SK-N-SH treated with all-trans-retinoic acid at 6 μM for 48 hours (cell line): ENCODE measurements at regions not wholly inside any gene's neighbourhood (a gene's known extent, or its start where the extent isn't known, plus 50 kb on each side); places are given as distances from the start of the nearest gene placed in this dataset.

ENCODE experiments used
- ATAC-seq: fragments of 200-7000 bp; cut with Tn5 transposase; 3 replicates; pipeline ENCODE4 v1.9.1; 2020; ENCODE audit warnings: mild to moderate bottlenecking, moderate library complexity
- ARNTL ChIP-seq: fragments of 450-650 bp; formaldehyde crosslinking; IDR thresholded peaks from 2 replicates; pipeline ENCODE4 v1.5.0; 2020; ENCODE audit warnings: low read depth, mild to moderate bottlenecking, moderate library complexity, borderline replicate concordance
- BACH2 ChIP-seq: fragments of 250-450 bp; sonication (Bioruptor Pico); IDR thresholded peaks from 2 replicates; pipeline ENCODE4 v1.9.0; 2021; ENCODE audit warnings: mild to moderate bottlenecking, borderline replicate concordance
- CSDC2 ChIP-seq: fragments of 250-450 bp; sonication (Bioruptor Pico); IDR thresholded peaks from 2 replicates; pipeline ENCODE4 v1.5.0; 2020; ENCODE audit warnings: mild to moderate bottlenecking, moderate library complexity
- ESRRG ChIP-seq: fragments of 250-450 bp; sonication (Bioruptor Pico); IDR thresholded peaks from 2 replicates; pipeline ENCODE4 v1.6.1; 2021; ENCODE audit warnings: mild to moderate bottlenecking
- GLIS3 ChIP-seq: fragments of 250-450 bp; sonication (Bioruptor Pico); IDR thresholded peaks from 2 replicates; pipeline ENCODE4 v1.5.0; 2020; ENCODE audit warnings: mild to moderate bottlenecking, moderate library complexity
- ISL1 ChIP-seq: fragments of 250-450 bp; sonication (Bioruptor Pico); IDR thresholded peaks from 2 replicates; pipeline ENCODE4 v2.1.2; 2022; ENCODE audit warnings: mild to moderate bottlenecking, moderate library complexity
- OSR1 ChIP-seq: fragments of 250-450 bp; sonication (Bioruptor Pico); IDR thresholded peaks from 2 replicates; pipeline ENCODE4 v1.8.0; 2022; ENCODE audit warnings: moderate library complexity, mild to moderate bottlenecking, inconsistent platforms
- RARB ChIP-seq: fragments of 250-450 bp; sonication (Bioruptor Pico); IDR thresholded peaks from 2 replicates; pipeline ENCODE4 v1.8.0; 2021; ENCODE audit warnings: mild to moderate bottlenecking, moderate library complexity
- SNAI2 ChIP-seq: fragments of 250-450 bp; sonication (Bioruptor Pico); IDR thresholded peaks from 2 replicates; pipeline ENCODE4 v1.5.0; 2020; ENCODE audit warnings: mild to moderate bottlenecking, moderate library complexity
- TOX ChIP-seq: fragments of 250-450 bp; sonication (Bioruptor Pico); IDR thresholded peaks from 2 replicates; pipeline ENCODE4 v1.8.0; 2021; ENCODE audit warnings: mild to moderate bottlenecking, moderate library complexity, borderline replicate concordance
- ZC3H10 ChIP-seq: fragments of 250-450 bp; sonication (Bioruptor Pico); IDR thresholded peaks from 2 replicates; pipeline ENCODE4 v1.5.1; 2021; ENCODE audit warnings: mild to moderate bottlenecking, moderate library complexity
- ZFP3 ChIP-seq: fragments of 250-450 bp; sonication (Bioruptor Pico); IDR thresholded peaks from 2 replicates; pipeline ENCODE4 v1.5.0; 2020; ENCODE audit warnings: mild to moderate bottlenecking, moderate library complexity
- ZFP30 ChIP-seq: fragments of 450-650 bp; formaldehyde crosslinking; IDR thresholded peaks from 2 replicates; pipeline ENCODE4 v1.5.0; 2022; ENCODE audit warnings: mild to moderate bottlenecking, moderate library complexity
- ZNF565 ChIP-seq: fragments of 450-650 bp; formaldehyde crosslinking; conservative IDR thresholded peaks from 2 replicates; pipeline ENCODE4 v1.5.0; 2020; ENCODE audit warnings: low read depth, mild to moderate bottlenecking, moderate library complexity
- ZNF8 ChIP-seq: fragments of 450-650 bp; formaldehyde crosslinking; IDR thresholded peaks from 2 replicates; pipeline ENCODE4 v1.5.0; 2020; ENCODE audit warnings: mild to moderate bottlenecking, moderate library complexity
- TF ChIP-seq, protein P1 (sequence below): fragments of 250-450 bp; sonication (Bioruptor Pico); IDR thresholded peaks from 2 replicates; pipeline ENCODE4 v1.5.1; 2021; ENCODE audit warnings: mild to moderate bottlenecking, moderate library complexity
- TF ChIP-seq, protein P2 (sequence below): fragments of 250-450 bp; sonication (Bioruptor Pico); IDR thresholded peaks from 2 replicates; pipeline ENCODE4 v1.8.0; 2021; ENCODE audit warnings: low read depth, mild to moderate bottlenecking, moderate library complexity, borderline replicate concordance
- TF ChIP-seq, protein P3 (sequence below): fragments of 250-450 bp; sonication (Bioruptor Pico); IDR thresholded peaks from 2 replicates; pipeline ENCODE4 v1.5.0; 2020; ENCODE audit warnings: mild to moderate bottlenecking, moderate library complexity
- TF ChIP-seq, protein P4 (sequence below): fragments of 250-450 bp; sonication (Bioruptor Pico); IDR thresholded peaks from 2 replicates; pipeline ENCODE4 v1.8.0; 2020; ENCODE audit warnings: mild to moderate bottlenecking, moderate library complexity, borderline replicate concordance

DNA sequence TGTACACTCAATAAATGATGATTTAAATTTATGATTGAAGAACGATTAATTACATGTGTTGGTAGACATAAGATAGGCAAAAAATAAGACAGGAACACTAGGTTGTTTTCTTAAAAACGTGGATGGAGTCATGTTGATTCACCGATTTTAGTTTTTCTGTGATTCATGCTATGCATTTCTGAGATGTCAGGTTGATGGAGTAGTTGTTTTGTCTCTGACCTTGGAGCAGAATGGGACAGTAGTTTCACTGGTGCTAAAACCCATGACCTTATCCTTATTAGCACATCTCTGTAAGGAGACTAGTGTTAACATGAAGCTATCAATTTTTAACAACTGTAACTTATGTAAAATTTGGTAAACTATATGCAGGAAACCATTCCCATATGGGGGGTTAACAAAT lies 611.6 kb upstream of the FZD8 start (continued):
- TF ChIP-seq OSR1 (CRISPR knock-in tag), result no peak
- no peak for TF ChIP-seq ESRRG

DNA sequence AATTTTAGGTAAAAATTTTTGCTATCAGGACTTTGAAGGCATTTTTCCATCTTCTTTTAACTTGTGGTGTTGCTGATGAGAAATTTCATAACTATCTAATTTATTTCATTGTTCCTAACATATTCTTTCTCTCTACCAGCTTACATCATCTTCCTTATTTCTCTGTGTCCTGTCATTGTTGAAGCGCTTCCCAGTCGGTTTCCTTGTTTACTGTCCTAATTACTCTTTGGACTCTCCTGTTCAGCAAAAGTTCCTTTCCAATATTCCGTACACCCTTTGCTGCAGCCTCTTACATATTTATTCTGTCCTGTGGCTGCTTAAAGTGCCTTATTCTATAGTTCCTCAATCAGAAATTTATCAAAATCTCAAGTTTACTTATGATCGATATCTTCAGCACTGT lies 609.0 kb upstream of the FZD8 start:
- TF ChIP-seq, protein P1, sequence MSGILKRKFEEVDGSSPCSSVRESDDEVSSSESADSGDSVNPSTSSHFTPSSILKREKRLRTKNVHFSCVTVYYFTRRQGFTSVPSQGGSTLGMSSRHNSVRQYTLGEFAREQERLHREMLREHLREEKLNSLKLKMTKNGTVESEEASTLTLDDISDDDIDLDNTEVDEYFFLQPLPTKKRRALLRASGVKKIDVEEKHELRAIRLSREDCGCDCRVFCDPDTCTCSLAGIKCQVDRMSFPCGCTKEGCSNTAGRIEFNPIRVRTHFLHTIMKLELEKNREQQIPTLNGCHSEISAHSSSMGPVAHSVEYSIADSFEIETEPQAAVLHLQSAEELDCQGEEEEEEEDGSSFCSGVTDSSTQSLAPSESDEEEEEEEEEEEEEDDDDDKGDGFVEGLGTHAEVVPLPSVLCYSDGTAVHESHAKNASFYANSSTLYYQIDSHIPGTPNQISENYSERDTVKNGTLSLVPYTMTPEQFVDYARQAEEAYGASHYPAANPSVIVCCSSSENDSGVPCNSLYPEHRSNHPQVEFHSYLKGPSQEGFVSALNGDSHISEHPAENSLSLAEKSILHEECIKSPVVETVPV (CRISPR knock-in tag), result no peak
- no peak for TF ChIP-seq CSDC2 (CRISPR knock-in tag)
- no peak for TF ChIP-seq SNAI2 (CRISPR knock-in tag)
- TF ChIP-seq ZNF565 (CRISPR knock-in tag), result no peak
- no peak for TF ChIP-seq TOX (CRISPR knock-in tag)
- TF ChIP-seq, protein P2, sequence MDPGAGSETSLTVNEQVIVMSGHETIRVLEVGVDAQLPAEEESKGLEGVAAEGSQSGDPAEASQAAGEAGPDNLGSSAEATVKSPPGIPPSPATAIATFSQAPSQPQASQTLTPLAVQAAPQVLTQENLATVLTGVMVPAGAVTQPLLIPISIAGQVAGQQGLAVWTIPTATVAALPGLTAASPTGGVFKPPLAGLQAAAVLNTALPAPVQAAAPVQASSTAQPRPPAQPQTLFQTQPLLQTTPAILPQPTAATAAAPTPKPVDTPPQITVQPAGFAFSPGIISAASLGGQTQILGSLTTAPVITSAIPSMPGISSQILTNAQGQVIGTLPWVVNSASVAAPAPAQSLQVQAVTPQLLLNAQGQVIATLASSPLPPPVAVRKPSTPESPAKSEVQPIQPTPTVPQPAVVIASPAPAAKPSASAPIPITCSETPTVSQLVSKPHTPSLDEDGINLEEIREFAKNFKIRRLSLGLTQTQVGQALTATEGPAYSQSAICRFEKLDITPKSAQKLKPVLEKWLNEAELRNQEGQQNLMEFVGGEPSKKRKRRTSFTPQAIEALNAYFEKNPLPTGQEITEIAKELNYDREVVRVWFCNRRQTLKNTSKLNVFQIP, result no peak
- no peak for TF ChIP-seq OSR1 (CRISPR knock-in tag)
- no peak for TF ChIP-seq RARB (CRISPR knock-in tag)
- no peak for TF ChIP-seq ZNF8 (CRISPR knock-in tag)
- TF ChIP-seq ZFP30 (CRISPR knock-in tag), result no peak
- no peak for TF ChIP-seq ZC3H10
- no peak for TF ChIP-seq BACH2 (CRISPR knock-in tag)

DNA sequence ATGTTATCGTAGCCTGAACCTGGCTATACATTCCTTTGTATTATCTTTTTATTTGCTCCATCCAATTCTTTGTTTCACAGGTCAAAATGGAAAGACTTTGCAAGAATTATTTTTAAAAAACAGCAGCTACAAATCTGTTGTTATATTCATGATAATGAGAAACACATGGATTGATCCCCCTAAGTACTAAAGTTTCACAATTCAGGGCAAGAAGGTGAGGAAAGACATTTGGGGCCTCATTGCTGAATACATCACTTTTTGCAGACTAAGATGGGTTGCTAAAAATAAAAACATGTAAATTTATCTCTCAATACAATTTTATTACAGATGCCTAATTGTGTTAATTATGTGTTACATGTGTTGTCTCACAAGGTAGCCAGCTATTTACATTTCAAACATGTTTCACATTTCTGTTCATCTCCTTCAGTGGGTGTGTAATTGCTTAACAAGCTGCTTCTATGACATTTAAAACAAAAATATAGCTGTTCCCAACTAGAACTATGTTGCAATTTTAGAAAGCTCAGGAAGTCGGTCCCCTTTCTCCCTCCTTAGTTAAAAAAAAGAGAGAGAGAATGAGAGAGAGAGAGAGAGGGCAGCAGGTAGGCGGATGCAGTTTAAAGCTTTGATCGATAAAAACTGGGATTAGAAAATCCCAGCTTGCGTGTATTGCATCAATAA lies 606.3 kb upstream of the FZD8 start:
- no peak for ATAC-seq
- TF ChIP-seq BACH2 (CRISPR knock-in tag) (no peak), ISL1 (CRISPR knock-in tag) (no peak), ZFP30 (CRISPR knock-in tag) (no peak), ESRRG (no peak), ZNF565 (CRISPR knock-in tag) (no peak), ZFP3 (CRISPR knock-in tag) (no peak), GLIS3 (CRISPR knock-in tag) (no peak), RARB (CRISPR knock-in tag) (no peak), CSDC2 (CRISPR knock-in tag) (no peak), ZNF8 (CRISPR knock-in tag) (no peak), ARNTL (no peak), ZC3H10 (no peak), SNAI2 (CRISPR knock-in tag) (no peak)
- TF ChIP-seq, protein P3, sequence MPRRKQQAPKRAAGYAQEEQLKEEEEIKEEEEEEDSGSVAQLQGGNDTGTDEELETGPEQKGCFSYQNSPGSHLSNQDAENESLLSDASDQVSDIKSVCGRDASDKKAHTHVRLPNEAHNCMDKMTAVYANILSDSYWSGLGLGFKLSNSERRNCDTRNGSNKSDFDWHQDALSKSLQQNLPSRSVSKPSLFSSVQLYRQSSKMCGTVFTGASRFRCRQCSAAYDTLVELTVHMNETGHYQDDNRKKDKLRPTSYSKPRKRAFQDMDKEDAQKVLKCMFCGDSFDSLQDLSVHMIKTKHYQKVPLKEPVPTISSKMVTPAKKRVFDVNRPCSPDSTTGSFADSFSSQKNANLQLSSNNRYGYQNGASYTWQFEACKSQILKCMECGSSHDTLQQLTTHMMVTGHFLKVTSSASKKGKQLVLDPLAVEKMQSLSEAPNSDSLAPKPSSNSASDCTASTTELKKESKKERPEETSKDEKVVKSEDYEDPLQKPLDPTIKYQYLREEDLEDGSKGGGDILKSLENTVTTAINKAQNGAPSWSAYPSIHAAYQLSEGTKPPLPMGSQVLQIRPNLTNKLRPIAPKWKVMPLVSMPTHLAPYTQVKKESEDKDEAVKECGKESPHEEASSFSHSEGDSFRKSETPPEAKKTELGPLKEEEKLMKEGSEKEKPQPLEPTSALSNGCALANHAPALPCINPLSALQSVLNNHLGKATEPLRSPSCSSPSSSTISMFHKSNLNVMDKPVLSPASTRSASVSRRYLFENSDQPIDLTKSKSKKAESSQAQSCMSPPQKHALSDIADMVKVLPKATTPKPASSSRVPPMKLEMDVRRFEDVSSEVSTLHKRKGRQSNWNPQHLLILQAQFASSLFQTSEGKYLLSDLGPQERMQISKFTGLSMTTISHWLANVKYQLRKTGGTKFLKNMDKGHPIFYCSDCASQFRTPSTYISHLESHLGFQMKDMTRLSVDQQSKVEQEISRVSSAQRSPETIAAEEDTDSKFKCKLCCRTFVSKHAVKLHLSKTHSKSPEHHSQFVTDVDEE (CRISPR knock-in tag), result no peak
- TF ChIP-seq, protein P1 (CRISPR knock-in tag), result no peak
- TF ChIP-seq, protein P4, sequence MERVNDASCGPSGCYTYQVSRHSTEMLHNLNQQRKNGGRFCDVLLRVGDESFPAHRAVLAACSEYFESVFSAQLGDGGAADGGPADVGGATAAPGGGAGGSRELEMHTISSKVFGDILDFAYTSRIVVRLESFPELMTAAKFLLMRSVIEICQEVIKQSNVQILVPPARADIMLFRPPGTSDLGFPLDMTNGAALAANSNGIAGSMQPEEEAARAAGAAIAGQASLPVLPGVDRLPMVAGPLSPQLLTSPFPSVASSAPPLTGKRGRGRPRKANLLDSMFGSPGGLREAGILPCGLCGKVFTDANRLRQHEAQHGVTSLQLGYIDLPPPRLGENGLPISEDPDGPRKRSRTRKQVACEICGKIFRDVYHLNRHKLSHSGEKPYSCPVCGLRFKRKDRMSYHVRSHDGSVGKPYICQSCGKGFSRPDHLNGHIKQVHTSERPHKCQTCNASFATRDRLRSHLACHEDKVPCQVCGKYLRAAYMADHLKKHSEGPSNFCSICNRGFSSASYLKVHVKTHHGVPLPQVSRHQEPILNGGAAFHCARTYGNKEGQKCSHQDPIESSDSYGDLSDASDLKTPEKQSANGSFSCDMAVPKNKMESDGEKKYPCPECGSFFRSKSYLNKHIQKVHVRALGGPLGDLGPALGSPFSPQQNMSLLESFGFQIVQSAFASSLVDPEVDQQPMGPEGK, result no peak
- TF ChIP-seq, protein P2, result no peak

More for the DNA sequence above, 609.0 kb upstream of the FZD8 start:
- ATAC-seq, result no peak
